K562 (cell line): ENCODE measurements at regions not wholly inside any gene's neighbourhood (a gene's known extent, or its start where the extent isn't known, plus 50 kb on each side); places are given as distances from the start of the nearest gene placed in this dataset.

Source experiments
- PTBP1 ChIP-seq: fragments of 200-400 bp; formaldehyde crosslinking; IDR thresholded peaks from 2 replicates; pipeline ENCODE4 v1.6.1; 2017; ENCODE audit warnings: low read depth, low read length
- RNF2 ChIP-seq: sonication (generic); IDR thresholded peaks from 2 replicates; pipeline ENCODE4 v1.6.1; 2016
- SIN3A ChIP-seq, 2 experiments: fragments of 150-350 bp in 1 of 2; IDR thresholded peaks; 2 replicates each; pipeline ENCODE4 v1.6.1; 2011 to 2016; ENCODE audit warnings: borderline replicate concordance in 2 of 2, low read depth in 2 of 2, low read length in 2 of 2, mild to moderate bottlenecking in 2 of 2, moderate library complexity in 2 of 2; ENCODE audit not compliant: control insufficient read depth in 1 of 2
- ZNF347 ChIP-seq: fragments of 450-650 bp; formaldehyde crosslinking; IDR thresholded peaks from 2 replicates; pipeline ENCODE4 v1.4.0; 2020; ENCODE audit warnings: low read depth, mild to moderate bottlenecking, moderate library complexity
- TF ChIP-seq, protein P1 (sequence below): fragments of 250-450 bp; sonication (Bioruptor Pico); IDR thresholded peaks from 2 replicates; pipeline ENCODE4 v1.5.0; 2021; ENCODE audit warnings: mild to moderate bottlenecking, borderline replicate concordance
- TF ChIP-seq, protein P2 (sequence below): fragments of 450-650 bp; IDR thresholded peaks from 2 replicates; pipeline ENCODE4 v1.6.1; 2014; ENCODE audit warnings: low read depth, mild to moderate bottlenecking, moderate library complexity, borderline replicate concordance
- TF ChIP-seq, protein P3 (sequence below): sonication (generic); formaldehyde crosslinking; IDR thresholded peaks from 2 replicates; pipeline ENCODE4 v1.8.0; 2022; ENCODE audit warnings: mild to moderate bottlenecking, missing genetic modification reagents
- TF ChIP-seq, protein P4 (sequence below): sonication (generic); formaldehyde crosslinking; IDR thresholded peaks from 2 replicates; pipeline ENCODE4 v1.8.0; 2022; ENCODE audit warnings: missing genetic modification reagents, mild to moderate bottlenecking, borderline replicate concordance
- TF ChIP-seq, protein P5 (sequence below): fragments of 450-650 bp; IDR thresholded peaks from 2 replicates; pipeline ENCODE4 v1.6.1; 2016; ENCODE audit warnings: missing biosample characterization, missing genetic modification characterization

DNA sequence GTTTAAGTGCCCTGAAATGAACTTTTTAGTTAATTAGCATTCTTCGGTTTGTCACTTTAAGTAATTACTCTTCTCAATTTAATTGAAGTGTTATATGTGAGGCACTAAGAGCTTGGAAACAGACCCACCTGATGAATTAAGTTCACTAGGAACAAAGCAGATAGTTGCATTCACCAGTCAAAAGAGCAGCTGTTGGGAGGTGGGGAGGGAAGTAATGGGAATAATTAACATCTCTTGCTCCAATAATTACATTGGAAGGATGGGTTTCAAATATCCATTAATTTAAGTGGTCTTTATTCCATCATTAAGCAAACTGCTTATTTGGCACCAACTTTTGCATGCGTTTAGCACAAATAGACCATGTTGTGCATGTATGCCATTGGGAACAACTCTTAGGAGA lies 667.2 kb downstream of the GALC start (continued):
- TF ChIP-seq, protein P1, sequence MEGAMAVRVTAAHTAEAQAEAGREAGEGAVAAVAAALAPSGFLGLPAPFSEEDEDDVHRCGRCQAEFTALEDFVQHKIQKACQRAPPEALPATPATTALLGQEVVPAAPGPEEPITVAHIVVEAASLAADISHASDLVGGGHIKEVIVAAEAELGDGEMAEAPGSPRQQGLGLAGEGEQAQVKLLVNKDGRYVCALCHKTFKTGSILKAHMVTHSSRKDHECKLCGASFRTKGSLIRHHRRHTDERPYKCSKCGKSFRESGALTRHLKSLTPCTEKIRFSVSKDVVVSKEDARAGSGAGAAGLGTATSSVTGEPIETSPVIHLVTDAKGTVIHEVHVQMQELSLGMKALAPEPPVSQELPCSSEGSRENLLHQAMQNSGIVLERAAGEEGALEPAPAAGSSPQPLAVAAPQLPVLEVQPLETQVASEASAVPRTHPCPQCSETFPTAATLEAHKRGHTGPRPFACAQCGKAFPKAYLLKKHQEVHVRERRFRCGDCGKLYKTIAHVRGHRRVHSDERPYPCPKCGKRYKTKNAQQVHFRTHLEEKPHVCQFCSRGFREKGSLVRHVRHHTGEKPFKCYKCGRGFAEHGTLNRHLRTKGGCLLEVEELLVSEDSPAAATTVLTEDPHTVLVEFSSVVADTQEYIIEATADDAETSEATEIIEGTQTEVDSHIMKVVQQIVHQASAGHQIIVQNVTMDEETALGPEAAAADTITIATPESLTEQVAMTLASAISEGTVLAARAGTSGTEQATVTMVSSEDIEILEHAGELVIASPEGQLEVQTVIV (CRISPR knock-in tag), result no peak
- TF ChIP-seq SIN3A (IDR thresholded peaks at IDR 0.05; ENCODE audit: borderline replicate concordance in 2 of 2, control insufficient read depth in 1 of 2, low read depth in 2 of 2, low read length in 2 of 2) (no peak), ZNF347 (no peak), PTBP1 (no peak), RNF2 (no peak)
- TF ChIP-seq, protein P2, sequence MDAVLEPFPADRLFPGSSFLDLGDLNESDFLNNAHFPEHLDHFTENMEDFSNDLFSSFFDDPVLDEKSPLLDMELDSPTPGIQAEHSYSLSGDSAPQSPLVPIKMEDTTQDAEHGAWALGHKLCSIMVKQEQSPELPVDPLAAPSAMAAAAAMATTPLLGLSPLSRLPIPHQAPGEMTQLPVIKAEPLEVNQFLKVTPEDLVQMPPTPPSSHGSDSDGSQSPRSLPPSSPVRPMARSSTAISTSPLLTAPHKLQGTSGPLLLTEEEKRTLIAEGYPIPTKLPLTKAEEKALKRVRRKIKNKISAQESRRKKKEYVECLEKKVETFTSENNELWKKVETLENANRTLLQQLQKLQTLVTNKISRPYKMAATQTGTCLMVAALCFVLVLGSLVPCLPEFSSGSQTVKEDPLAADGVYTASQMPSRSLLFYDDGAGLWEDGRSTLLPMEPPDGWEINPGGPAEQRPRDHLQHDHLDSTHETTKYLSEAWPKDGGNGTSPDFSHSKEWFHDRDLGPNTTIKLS, result no peak
- TF ChIP-seq, protein P3, sequence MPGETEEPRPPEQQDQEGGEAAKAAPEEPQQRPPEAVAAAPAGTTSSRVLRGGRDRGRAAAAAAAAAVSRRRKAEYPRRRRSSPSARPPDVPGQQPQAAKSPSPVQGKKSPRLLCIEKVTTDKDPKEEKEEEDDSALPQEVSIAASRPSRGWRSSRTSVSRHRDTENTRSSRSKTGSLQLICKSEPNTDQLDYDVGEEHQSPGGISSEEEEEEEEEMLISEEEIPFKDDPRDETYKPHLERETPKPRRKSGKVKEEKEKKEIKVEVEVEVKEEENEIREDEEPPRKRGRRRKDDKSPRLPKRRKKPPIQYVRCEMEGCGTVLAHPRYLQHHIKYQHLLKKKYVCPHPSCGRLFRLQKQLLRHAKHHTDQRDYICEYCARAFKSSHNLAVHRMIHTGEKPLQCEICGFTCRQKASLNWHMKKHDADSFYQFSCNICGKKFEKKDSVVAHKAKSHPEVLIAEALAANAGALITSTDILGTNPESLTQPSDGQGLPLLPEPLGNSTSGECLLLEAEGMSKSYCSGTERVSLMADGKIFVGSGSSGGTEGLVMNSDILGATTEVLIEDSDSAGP, result no peak
- TF ChIP-seq, protein P4, sequence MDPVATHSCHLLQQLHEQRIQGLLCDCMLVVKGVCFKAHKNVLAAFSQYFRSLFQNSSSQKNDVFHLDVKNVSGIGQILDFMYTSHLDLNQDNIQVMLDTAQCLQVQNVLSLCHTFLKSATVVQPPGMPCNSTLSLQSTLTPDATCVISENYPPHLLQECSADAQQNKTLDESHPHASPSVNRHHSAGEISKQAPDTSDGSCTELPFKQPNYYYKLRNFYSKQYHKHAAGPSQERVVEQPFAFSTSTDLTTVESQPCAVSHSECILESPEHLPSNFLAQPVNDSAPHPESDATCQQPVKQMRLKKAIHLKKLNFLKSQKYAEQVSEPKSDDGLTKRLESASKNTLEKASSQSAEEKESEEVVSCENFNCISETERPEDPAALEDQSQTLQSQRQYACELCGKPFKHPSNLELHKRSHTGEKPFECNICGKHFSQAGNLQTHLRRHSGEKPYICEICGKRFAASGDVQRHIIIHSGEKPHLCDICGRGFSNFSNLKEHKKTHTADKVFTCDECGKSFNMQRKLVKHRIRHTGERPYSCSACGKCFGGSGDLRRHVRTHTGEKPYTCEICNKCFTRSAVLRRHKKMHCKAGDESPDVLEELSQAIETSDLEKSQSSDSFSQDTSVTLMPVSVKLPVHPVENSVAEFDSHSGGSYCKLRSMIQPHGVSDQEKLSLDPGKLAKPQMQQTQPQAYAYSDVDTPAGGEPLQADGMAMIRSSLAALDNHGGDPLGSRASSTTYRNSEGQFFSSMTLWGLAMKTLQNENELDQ (CRISPR knock-in tag), result no peak
- TF ChIP-seq, protein P5, sequence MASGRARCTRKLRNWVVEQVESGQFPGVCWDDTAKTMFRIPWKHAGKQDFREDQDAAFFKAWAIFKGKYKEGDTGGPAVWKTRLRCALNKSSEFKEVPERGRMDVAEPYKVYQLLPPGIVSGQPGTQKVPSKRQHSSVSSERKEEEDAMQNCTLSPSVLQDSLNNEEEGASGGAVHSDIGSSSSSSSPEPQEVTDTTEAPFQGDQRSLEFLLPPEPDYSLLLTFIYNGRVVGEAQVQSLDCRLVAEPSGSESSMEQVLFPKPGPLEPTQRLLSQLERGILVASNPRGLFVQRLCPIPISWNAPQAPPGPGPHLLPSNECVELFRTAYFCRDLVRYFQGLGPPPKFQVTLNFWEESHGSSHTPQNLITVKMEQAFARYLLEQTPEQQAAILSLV (tag), result no peak
